ENCODE measurements at regions not wholly inside any gene's neighbourhood (a gene's known extent, or its start where the extent isn't known, plus 50 kb on each side); places are given as distances from the start of the nearest gene placed in this dataset.

DNA sequence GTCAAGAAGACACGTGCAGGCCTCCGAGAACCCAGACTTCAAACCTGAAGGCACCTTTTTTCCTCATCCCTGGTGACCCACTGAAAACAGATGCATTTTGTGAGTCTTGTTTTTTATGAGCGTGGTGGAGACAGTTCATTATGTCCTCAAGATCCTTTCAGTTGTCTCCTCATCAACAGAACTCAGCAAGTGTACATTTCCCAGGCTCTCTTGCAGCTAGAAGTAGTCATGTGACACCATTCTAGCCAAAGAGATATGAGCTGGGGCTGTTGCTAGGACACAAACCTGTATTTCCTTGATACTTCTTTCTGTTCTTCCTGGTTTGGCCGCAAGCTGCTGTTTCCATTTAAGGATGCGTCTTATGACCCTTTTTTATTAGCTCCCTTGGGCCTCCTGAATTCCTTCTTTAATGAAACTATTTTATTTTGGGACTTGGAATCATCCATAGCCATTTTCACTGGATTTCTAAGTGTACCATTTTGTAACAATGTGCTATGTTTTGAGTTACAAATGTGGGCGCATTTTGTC is 135.7 kb upstream of the FOXF1 start:
- no peaks in the 10 kb centered on the region for H3K9me3 ChIP-seq (ENCODE audit: control insufficient read depth, low read length)
- H3K36me3 ChIP-seq (ENCODE audit: control insufficient read depth, insufficient read depth, low read length): no peaks in the 10 kb centered on the region
- H3K9ac ChIP-seq (ENCODE audit: extremely low read depth, low read length, poor library complexity, severe bottlenecking): no peak overlapping the region
- 92 to 95% methylated on average over 6 of the region's 6 CpGs for WGBS, 2 experiments (ENCODE audit: insufficient coverage in 1 of 2, insufficient read length in 1 of 2)
- Mint-ChIP-seq H3K4me3 (no peak overlapping the region), H3K4me1 (no peaks in the 10 kb centered on the region), H3K9me3 (peaks cover 13% of the 10 kb centered on the region), H3K27me3 (ENCODE audit: insufficient read depth) (peaks cover 8% of the 10 kb centered on the region), H3K36me3 (ENCODE audit: low read depth) (no peaks in the 10 kb centered on the region), H3K27ac (no peak overlapping the region)
- TF ChIP-seq, protein P1, sequence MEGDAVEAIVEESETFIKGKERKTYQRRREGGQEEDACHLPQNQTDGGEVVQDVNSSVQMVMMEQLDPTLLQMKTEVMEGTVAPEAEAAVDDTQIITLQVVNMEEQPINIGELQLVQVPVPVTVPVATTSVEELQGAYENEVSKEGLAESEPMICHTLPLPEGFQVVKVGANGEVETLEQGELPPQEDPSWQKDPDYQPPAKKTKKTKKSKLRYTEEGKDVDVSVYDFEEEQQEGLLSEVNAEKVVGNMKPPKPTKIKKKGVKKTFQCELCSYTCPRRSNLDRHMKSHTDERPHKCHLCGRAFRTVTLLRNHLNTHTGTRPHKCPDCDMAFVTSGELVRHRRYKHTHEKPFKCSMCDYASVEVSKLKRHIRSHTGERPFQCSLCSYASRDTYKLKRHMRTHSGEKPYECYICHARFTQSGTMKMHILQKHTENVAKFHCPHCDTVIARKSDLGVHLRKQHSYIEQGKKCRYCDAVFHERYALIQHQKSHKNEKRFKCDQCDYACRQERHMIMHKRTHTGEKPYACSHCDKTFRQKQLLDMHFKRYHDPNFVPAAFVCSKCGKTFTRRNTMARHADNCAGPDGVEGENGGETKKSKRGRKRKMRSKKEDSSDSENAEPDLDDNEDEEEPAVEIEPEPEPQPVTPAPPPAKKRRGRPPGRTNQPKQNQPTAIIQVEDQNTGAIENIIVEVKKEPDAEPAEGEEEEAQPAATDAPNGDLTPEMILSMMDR (conservative IDR thresholded peaks at IDR 0.05): no peak
- no peak overlapping the region for H3K27ac ChIP-seq (ENCODE audit: low read depth, low read length)
- H3K4me3 ChIP-seq (ENCODE audit: low read length): no peak overlapping the region
- DNase-seq: no peak
- no peaks in the 10 kb centered on the region for H3K4me1 ChIP-seq (ENCODE audit: control insufficient read depth, insufficient read depth, low read length)
- no peaks in the 10 kb centered on the region for H3K27me3 ChIP-seq (ENCODE audit: control insufficient read depth, insufficient read depth, low read length, poor library complexity, severe bottlenecking)

DNA sequence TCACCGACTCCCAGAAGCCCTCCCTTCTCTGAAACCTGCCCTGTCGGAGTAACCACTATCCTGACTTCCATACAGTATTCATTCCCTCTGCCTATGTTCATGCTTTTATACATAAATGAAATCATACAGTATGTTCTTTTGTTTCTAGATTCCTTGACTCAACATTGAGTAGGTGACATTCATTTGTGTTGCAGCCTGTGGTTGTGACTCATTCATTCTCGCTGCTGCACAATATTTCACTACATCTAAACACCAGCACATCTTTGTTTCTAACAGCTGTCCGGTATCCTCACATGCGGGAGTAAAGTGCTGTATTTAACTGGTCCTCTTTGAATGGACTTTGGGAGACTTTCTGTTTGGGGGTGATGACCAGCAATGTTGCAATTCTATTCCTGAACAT is 135.0 kb upstream of the FOXF1 start:
- no peaks in the 10 kb centered on the region for H3K4me1 ChIP-seq (ENCODE audit: control insufficient read depth, insufficient read depth, low read length)
- H3K9ac ChIP-seq (ENCODE audit: extremely low read depth, low read length, poor library complexity, severe bottlenecking): no peak overlapping the region
- H3K4me1 Mint-ChIP-seq: peaks cover 3% of the 10 kb centered on the region
- H3K36me3 Mint-ChIP-seq (ENCODE audit: low read depth): no peaks in the 10 kb centered on the region
- no peak for DNase-seq
- 76 to 93% methylated on average over 2 to 5 of the region's 5 CpGs for WGBS, 2 experiments (ENCODE audit: insufficient coverage in 1 of 2, insufficient read length in 1 of 2)
- H3K9me3 Mint-ChIP-seq: peaks cover 13% of the 10 kb centered on the region
- no peak overlapping the region for H3K4me3 ChIP-seq (ENCODE audit: low read length)
- H3K27ac ChIP-seq (ENCODE audit: low read depth, low read length): no peak overlapping the region
- no peaks in the 10 kb centered on the region for H3K27me3 ChIP-seq (ENCODE audit: control insufficient read depth, insufficient read depth, low read length, poor library complexity, severe bottlenecking)
- H3K27ac Mint-ChIP-seq: no peak overlapping the region
- H3K27me3 Mint-ChIP-seq (ENCODE audit: insufficient read depth): peaks cover 8% of the 10 kb centered on the region
- TF ChIP-seq, protein P1 (conservative IDR thresholded peaks at IDR 0.05): no peak
- H3K4me3 Mint-ChIP-seq: no peak overlapping the region
- no peaks in the 10 kb centered on the region for H3K36me3 ChIP-seq (ENCODE audit: control insufficient read depth, insufficient read depth, low read length)
- H3K9me3 ChIP-seq (ENCODE audit: control insufficient read depth, low read length): no peaks in the 10 kb centered on the region

DNA sequence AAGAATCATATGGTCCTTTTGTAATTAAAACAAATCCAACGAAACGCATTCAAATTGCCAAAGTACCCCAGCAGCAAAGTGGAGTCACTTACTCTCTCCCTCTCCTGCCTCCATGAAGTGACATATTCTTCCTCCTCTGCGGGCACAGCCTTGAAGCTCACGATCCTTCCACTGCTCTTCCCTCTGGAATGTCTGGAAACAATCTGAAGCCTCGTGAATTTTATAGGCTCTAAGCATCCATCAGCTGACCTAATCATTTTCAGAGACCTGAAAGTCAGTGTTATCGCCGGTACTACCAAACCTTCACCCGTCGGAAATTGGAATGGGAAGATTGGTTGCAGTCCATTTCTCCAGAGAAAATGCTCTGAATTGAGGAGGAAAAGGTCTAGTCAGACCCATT is 134.5 kb upstream of the FOXF1 start:
- Mint-ChIP-seq H3K9me3 (peaks cover 13% of the 10 kb centered on the region), H3K4me1 (peaks cover 4% of the 10 kb centered on the region), H3K27me3 (ENCODE audit: insufficient read depth) (peaks cover 8% of the 10 kb centered on the region), H3K27ac (no peak overlapping the region), H3K4me3 (no peak overlapping the region), H3K36me3 (ENCODE audit: low read depth) (no peaks in the 10 kb centered on the region)
- Histone ChIP-seq H3K27ac (ENCODE audit: low read depth, low read length) (no peak overlapping the region), H3K9me3 (ENCODE audit: control insufficient read depth, low read length) (no peaks in the 10 kb centered on the region), H3K9ac (ENCODE audit: extremely low read depth, low read length, poor library complexity, severe bottlenecking) (no peak overlapping the region), H3K36me3 (ENCODE audit: control insufficient read depth, insufficient read depth, low read length) (no peaks in the 10 kb centered on the region), H3K4me3 (ENCODE audit: low read length) (no peak overlapping the region), H3K27me3 (ENCODE audit: control insufficient read depth, insufficient read depth, low read length, poor library complexity, severe bottlenecking) (no peaks in the 10 kb centered on the region), H3K4me1 (ENCODE audit: control insufficient read depth, insufficient read depth, low read length) (no peaks in the 10 kb centered on the region)
- TF ChIP-seq, protein P1 (conservative IDR thresholded peaks at IDR 0.05): no peak
- WGBS, 2 experiments (ENCODE audit: insufficient coverage in 1 of 2, insufficient read length in 1 of 2): 89 to 92% methylated on average over 9 of the region's 9 CpGs
- DNase-seq: no peak

Data from endodermal cell (in vitro differentiated cells).